ENCODE measurements at regions not wholly inside any gene's neighbourhood (a gene's known extent, or its start where the extent isn't known, plus 50 kb on each side); places are given as distances from the start of the nearest gene placed in this dataset.

GRCh38 chr9:69985971-69986370 lies 57.7 kb upstream of the MAMDC2 start:
- DNase-seq (ENCODE audit: low spot score) = no peak
- no peak for TF ChIP-seq CTCF (IDR thresholded peaks at IDR 0.05; ENCODE audit: extremely low read depth, missing control alignments)

DNA sequence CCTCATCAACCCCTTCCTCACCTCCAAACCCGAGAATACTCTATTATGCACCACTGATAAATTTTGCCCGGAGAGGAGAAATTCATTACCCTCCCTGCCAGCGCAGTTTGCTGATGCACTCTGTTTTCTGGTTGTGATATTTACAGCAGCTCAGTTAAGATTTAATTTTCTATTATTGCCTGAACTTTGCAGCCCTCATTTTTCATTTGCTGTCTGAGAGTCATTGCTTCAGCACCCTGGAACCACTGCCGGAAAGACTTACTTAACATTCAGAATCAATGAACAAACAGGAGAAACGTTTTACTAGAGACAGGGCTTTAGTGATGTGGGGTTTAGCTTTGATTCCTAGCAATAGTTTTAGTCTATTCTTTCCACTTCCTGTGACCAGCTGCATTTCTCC lies 56.7 kb upstream of the MAMDC2 start:
- no peak for DNase-seq (ENCODE audit: low spot score)
- no peak for TF ChIP-seq CTCF (IDR thresholded peaks at IDR 0.05; ENCODE audit: extremely low read depth, missing control alignments)

GRCh38 chr9:69987457-69987856 lies 56.2 kb upstream of the MAMDC2 start:
- no peak for DNase-seq (ENCODE audit: low spot score)
- TF ChIP-seq CTCF (IDR thresholded peaks at IDR 0.05; ENCODE audit: extremely low read depth, missing control alignments) = no peak

- TF ChIP-seq CTCF (IDR thresholded peaks at IDR 0.05; ENCODE audit: extremely low read depth, missing control alignments) = no peak
- no peak for DNase-seq (ENCODE audit: low spot score)
Measured at GRCh38 chr9:69993110-69993509, 50.5 kb upstream of the MAMDC2 start.
